ENCODE measurements at regions not wholly inside any gene's neighbourhood (a gene's known extent, or its start where the extent isn't known, plus 50 kb on each side); places are given as distances from the start of the nearest gene placed in this dataset.

DNA sequence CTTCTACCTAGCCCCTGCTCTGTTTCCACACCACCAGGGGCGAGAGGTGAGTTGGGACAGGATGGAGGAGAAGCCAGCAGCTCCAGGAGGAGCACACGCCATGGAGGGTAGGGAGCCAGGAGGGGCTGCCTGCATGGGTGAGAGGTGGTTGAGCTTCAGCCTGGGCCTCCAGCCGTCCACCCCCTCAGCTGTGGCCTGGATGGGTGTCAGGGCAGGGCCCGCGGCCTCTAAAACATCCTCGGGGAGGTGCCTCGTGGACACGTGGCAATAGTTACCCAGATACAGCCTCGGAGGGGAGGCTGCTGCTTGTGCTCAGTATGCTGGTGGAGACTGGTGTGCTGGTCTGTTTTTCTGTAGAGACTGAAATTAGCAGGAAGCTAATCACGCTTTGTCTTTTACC lies 104.7 kb upstream of the GSE1 start:
- TF ChIP-seq, protein P1, sequence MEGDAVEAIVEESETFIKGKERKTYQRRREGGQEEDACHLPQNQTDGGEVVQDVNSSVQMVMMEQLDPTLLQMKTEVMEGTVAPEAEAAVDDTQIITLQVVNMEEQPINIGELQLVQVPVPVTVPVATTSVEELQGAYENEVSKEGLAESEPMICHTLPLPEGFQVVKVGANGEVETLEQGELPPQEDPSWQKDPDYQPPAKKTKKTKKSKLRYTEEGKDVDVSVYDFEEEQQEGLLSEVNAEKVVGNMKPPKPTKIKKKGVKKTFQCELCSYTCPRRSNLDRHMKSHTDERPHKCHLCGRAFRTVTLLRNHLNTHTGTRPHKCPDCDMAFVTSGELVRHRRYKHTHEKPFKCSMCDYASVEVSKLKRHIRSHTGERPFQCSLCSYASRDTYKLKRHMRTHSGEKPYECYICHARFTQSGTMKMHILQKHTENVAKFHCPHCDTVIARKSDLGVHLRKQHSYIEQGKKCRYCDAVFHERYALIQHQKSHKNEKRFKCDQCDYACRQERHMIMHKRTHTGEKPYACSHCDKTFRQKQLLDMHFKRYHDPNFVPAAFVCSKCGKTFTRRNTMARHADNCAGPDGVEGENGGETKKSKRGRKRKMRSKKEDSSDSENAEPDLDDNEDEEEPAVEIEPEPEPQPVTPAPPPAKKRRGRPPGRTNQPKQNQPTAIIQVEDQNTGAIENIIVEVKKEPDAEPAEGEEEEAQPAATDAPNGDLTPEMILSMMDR (IDR thresholded peaks at IDR 0.05): no peak
- no peak for TF ChIP-seq POLR2AphosphoS5 (IDR thresholded peaks at IDR 0.05; ENCODE audit: low read depth, low read length)
- no peak for TF ChIP-seq RAD21 (IDR thresholded peaks at IDR 0.05; ENCODE audit: low read length)
- no peak for TF ChIP-seq TCF12 (IDR thresholded peaks at IDR 0.05)
- no peak for TF ChIP-seq EP300 (IDR thresholded peaks at IDR 0.05; ENCODE audit: borderline replicate concordance in 1 of 2, low read depth in 1 of 2, low read length in 1 of 2)
- TF ChIP-seq YY1 (IDR thresholded peaks at IDR 0.05; ENCODE audit: low read depth): no peak
- TF ChIP-seq, protein P2, sequence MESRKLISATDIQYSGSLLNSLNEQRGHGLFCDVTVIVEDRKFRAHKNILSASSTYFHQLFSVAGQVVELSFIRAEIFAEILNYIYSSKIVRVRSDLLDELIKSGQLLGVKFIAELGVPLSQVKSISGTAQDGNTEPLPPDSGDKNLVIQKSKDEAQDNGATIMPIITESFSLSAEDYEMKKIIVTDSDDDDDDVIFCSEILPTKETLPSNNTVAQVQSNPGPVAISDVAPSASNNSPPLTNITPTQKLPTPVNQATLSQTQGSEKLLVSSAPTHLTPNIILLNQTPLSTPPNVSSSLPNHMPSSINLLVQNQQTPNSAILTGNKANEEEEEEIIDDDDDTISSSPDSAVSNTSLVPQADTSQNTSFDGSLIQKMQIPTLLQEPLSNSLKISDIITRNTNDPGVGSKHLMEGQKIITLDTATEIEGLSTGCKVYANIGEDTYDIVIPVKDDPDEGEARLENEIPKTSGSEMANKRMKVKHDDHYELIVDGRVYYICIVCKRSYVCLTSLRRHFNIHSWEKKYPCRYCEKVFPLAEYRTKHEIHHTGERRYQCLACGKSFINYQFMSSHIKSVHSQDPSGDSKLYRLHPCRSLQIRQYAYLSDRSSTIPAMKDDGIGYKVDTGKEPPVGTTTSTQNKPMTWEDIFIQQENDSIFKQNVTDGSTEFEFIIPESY (IDR thresholded peaks at IDR 0.05; ENCODE audit: borderline replicate concordance, low read depth): no peak
- TF ChIP-seq CHD2 (IDR thresholded peaks at IDR 0.05; ENCODE audit: low read length, partially characterized antibody): no peak
- no peak for TF ChIP-seq NRF1 (IDR thresholded peaks at IDR 0.05; ENCODE audit: low read depth, low read length)
